SK-N-DZ (cell line): ENCODE measurements at regions not wholly inside any gene's neighbourhood (a gene's known extent, or its start where the extent isn't known, plus 50 kb on each side); places are given as distances from the start of the nearest gene placed in this dataset.
A peak's percentile ranks its signal among the peaks of the same experiment; 100 is the strongest.
"Not testable (repeated sequence)": the region's sequence is repeated elsewhere in the genome, so short reads cannot be mapped to it uniquely, and the experiment has no call there.

Source experiments
- DNase-seq: peaks from one replicate; pipeline ENCODE4 v3.0.0-alpha.2; 2015; ENCODE audit warnings: low spot score

DNA sequence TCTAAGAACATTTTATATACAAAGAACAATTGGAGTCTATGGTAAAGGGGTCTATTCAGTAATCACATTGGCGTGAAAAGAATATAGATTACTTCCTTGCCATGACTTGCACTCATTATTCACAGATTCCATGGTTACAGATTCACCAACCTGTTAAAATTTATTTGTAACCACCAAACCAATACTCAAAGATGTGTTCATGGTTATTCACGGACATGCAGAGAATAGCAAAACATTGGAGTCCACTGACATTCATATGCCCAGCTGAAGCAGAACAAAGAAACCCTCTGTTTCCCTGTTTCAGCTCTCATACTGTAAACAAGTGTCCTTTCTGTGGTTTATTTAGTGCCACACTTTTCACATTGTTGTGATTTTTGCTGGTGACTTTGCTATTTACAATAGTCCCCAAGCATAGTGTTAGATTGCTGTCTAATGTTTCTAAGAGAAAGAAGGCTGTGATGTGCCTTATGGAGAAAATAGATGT is 185.8 kb upstream of the TTC14 start:
- no peak for DNase-seq

DNA sequence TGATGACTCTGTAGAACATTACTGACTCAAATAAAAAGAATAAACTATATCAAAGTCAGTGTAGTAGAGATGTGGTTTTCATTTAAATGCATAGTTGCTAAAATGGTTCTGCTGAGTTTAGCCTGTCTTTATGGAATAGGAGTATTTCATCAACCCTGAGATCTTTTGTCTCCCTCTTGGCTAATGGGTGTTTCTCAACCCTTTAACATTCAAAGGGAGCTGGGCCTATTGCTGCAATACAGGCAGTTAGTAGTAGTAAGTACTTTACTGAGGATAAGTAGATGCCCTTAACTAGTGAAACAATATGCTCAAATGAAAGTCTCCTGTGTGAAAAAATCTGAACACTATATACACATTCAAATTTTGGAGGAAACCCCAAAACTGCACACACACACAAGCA is 184.7 kb upstream of the TTC14 start:
- DNase-seq: no peak

DNA sequence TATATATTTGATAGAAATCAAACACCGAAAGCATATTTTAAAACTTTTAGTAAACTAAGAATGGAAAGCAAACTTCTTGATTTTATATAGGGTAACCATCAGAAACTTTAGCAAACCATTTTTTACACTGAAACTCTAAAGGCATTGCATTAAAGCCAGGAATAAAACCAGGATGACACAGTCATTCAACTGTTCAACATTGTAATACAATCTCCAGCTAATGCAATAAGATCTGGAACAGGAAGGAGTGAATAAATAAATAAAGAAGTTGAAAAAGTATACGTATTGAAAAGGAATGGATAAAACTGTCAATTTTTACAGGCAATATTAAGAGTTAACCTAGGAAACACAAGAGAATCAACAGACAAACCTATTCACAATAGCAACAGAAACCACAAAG is 181.9 kb upstream of the TTC14 start:
- no peak for DNase-seq

DNA sequence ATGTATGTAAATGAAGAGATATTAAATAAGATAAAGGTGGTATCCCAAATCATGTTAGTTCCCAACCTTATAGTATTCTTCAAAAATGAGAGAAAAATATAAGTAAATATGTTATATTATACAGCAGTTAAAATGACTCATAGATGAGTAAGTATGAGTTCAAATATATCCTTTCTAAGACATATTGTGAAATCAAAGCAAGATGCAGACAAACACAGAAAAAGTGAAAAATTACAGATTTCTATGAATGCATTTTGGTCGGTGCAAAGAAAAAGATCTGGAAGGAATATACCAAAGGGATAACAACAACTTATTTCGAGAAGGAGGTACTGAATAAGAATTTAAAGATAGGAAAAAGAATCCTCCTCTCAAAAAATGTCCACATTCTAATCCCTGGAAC is 181.2 kb upstream of the TTC14 start:
- no peak for DNase-seq

- DNase-seq: no peak
Observed at GRCh38 chr3:180421221-180421620, 180.7 kb upstream of the TTC14 start.

DNA sequence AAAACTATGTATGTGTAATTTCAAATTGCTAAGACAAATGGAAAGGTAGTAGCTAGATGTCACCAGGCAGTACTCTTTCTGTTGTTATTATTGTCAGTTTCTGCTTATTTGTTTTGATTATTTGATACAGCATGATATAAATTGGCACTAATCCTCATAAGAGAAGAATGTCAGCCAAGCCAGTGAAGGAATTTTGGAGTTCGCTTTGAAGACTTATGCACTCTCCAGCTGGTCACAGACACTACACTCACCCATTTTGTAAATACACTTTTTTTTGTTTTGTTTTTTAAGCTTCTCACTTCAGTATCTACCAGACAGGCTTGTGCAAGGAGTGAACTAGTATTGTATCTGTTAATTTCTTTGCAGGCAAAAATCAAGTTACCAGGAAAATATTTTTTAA is 180.2 kb upstream of the TTC14 start:
- DNase-seq: no peak

GRCh38 chr3:180424305-180424704 is 177.7 kb upstream of the TTC14 start:
- not testable (repeated sequence) for DNase-seq

- DNase-seq: no peak
Observed at GRCh38 chr3:180430896-180431295, 171.1 kb upstream of the TTC14 start.

GRCh38 chr3:180433152-180433551 is 168.8 kb upstream of the TTC14 start:
- no peak for DNase-seq

DNA sequence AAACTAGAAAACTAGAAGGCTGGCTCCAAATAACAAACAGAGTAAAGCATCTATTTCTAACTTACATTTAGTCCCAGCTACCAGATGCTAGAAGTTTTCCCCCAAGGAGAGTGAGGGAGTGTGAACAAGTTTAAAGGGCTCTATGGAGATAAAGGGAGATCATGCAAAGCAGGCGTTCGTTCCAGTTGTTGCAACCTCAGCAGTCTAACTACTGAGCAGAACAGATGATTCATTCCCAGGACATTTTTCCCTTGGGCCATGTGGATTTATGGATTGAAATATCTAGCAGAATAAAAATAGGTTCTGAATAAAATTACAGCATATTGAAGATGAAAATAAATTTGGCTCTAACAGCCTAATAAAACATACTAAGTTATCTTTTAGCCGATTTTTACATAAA is 154.8 kb upstream of the TTC14 start:
- no peak for DNase-seq

GRCh38 chr3:180448407-180448806 is 153.6 kb upstream of the TTC14 start:
- DNase-seq: not testable (repeated sequence)

- DNase-seq: no peak
Observed at GRCh38 chr3:180457225-180457624, 144.7 kb upstream of the TTC14 start.

- DNase-seq: no peak
Observed at GRCh38 chr3:180466401-180467011, 135.5 kb upstream of the TTC14 start.

GRCh38 chr3:180467177-180467576 is 134.8 kb upstream of the TTC14 start:
- DNase-seq: no peak

GRCh38 chr3:180469149-180469548 is 132.8 kb upstream of the TTC14 start:
- no peak for DNase-seq

DNA sequence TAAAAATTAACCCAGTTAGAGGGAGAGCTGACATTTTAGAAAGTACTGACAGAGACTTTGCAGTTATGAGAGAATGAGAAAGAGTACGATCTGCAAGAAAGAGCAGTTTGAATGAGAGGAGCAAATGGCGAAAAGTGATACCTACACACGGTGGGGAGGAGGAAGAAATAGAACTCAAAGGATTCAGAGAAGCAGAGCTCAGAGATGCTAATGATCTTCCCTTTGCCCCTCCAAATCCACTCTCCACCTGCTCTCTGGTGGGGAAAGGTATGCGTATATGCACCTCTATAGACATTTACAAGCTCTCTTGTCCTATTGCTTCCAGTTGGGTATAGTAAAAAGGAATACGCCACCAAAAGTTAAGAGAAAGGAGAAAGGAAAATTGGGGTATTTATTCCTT is 123.3 kb upstream of the TTC14 start:
- DNase-seq: no peak

DNA sequence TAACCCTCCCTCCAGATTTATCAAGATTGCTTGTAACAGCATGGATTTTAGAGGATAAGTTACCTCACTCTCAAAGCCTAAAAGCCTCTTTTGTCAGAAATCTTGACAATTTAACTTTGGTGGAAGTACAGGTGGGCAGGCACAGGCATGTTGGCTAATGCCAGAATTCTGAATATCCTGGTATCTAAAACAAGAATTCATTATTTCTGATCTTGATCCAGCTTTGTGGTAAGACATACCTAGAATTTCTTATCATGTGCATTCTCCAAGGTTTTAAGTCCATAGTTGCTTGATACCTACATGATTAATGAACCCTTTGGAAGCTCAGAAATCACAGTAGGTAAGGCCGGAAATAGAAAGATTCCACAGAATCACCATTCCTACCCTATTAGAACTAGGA is 109.9 kb upstream of the TTC14 start:
- DNase-seq: no peak

- DNase-seq: peak; percentile 96
Observed at GRCh38 chr3:180496995-180497394, 105.0 kb upstream of the TTC14 start.

GRCh38 chr3:180516368-180516767 is 85.6 kb upstream of the TTC14 start:
- no peak for DNase-seq

- DNase-seq: no peak
Observed at GRCh38 chr3:180523040-180523439, 78.9 kb upstream of the TTC14 start.

- DNase-seq: no peak
Observed at GRCh38 chr3:180528843-180529242, 73.1 kb upstream of the TTC14 start.

DNA sequence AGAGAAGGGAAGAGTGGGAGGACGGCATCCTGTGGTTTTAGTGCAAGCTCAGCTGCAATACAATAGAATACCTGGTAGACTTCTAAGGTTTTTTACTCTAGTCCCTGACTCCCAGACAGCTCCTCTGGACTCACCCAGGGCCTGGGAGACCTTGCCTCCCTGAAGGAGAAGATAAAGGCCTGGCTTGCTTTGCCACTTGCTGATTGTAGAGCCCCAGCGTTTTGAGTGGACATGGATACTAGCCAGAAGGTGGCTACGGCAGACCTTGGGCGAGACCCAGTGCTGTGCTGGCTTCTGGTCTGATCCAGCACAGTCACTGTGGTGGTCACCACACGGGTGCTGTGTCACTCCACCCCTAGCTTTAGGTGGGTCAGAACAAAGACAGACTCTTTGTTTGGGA is 72.2 kb upstream of the TTC14 start:
- no peak for DNase-seq

- no peak for DNase-seq
Observed at GRCh38 chr3:180530276-180530675, 71.7 kb upstream of the TTC14 start.
